Stimulated activated CD4-positive, alpha-beta T cell treated with anti-CD3 and anti-CD28 coated beads, Interleukin-15, amount 100 ng/mL, for 24 hours (primary cell): ENCODE measurements at regions not wholly inside any gene's neighbourhood (a gene's known extent, or its start where the extent isn't known, plus 50 kb on each side); places are given as distances from the start of the nearest gene placed in this dataset.
A peak's percentile ranks its signal among the peaks of the same experiment; 100 is the strongest.

Source experiments
- DNase-seq: peaks from one replicate; pipeline ENCODE4 v3.0.0-alpha.2; 2020

- no peak for DNase-seq
These were observed 50.7 kb downstream of the ARHGAP35 start for GRCh38 chr19:46911456-46911855.

GRCh38 chr19:46913198-46913851, 52.5 kb downstream of the ARHGAP35 start:
- DNase-seq: no peak

- no peak for DNase-seq
These were observed 53.1 kb downstream of the ARHGAP35 start for GRCh38 chr19:46913852-46914430.

- DNase-seq: no peak
These were observed 54.6 kb downstream of the ARHGAP35 start for GRCh38 chr19:46915386-46915785.

GRCh38 chr19:46917002-46917401, 56.2 kb downstream of the ARHGAP35 start:
- peak; percentile 33 for DNase-seq

GRCh38 chr19:46919324-46919723, 58.5 kb downstream of the ARHGAP35 start:
- DNase-seq: peak; percentile 51

GRCh38 chr19:46920362-46920761, 59.6 kb downstream of the ARHGAP35 start:
- no peak for DNase-seq

GRCh38 chr19:46921071-46921470, 60.3 kb downstream of the ARHGAP35 start:
- DNase-seq: no peak

GRCh38 chr19:46922465-46922864, 61.7 kb downstream of the ARHGAP35 start:
- no peak for DNase-seq

- DNase-seq: peak; percentile 31
These were observed 64.2 kb downstream of the ARHGAP35 start for GRCh38 chr19:46924874-46925547.

GRCh38 chr19:46925548-46925950, 64.8 kb downstream of the ARHGAP35 start:
- DNase-seq: no peak

- no peak for DNase-seq
These were observed 65.6 kb downstream of the ARHGAP35 start for GRCh38 chr19:46926170-46927071.

- no peak for DNase-seq
These were observed 66.3 kb downstream of the ARHGAP35 start for GRCh38 chr19:46927106-46927505.

GRCh38 chr19:46927893-46928292, 67.1 kb downstream of the ARHGAP35 start:
- DNase-seq: no peak

GRCh38 chr19:46928951-46929350, 68.2 kb downstream of the ARHGAP35 start:
- no peak for DNase-seq

- no peak for DNase-seq
These were observed 70.4 kb downstream of the ARHGAP35 start for GRCh38 chr19:46931202-46931601.

GRCh38 chr19:46932346-46932745, 71.5 kb downstream of the ARHGAP35 start:
- DNase-seq: no peak

- DNase-seq: no peak
These were observed 74.4 kb downstream of the ARHGAP35 start for GRCh38 chr19:46935066-46935663.

- no peak for DNase-seq
These were observed 76.3 kb upstream of the NPAS1 start for GRCh38 chr19:46943150-46943946.

- DNase-seq: no peak
These were observed 75.4 kb upstream of the NPAS1 start for GRCh38 chr19:46944123-46944748.

- no peak for DNase-seq
These were observed 74.6 kb upstream of the NPAS1 start for GRCh38 chr19:46944918-46945628.
